Kidney (tissue), 10 donors: ENCODE measurements at regions not wholly inside any gene's neighbourhood (a gene's known extent, or its start where the extent isn't known, plus 50 kb on each side); places are given as distances from the start of the nearest gene placed in this dataset.
"Not testable (repeated sequence)": the region's sequence is repeated elsewhere in the genome, so short reads cannot be mapped to it uniquely, and the experiment has no call there.

ENCODE experiments used
- DNase-seq, 5 donors: peaks; one replicate each; pipeline ENCODE4 v3.0.0-alpha.2; 2013 to 2020
- FAIRE-seq: peaks from 2 replicates; lab custom pipeline; 2012; peaks lifted over from hg19 to GRCh38; lab: Jason Lieb, UNC
- H3K27ac ChIP-seq, 2 donors: one replicate each; pipeline ENCODE4 v1.7.0; 2013; ENCODE audit warnings: low read depth in 2 of 2, low read length in 2 of 2, inconsistent platforms in 1 of 2
- H3K27me3 ChIP-seq: one replicate; pipeline ENCODE4 v1.7.1; 2013; ENCODE audit warnings: low read length, inconsistent platforms; ENCODE audit not compliant: control insufficient read depth, insufficient read depth
- H3K36me3 ChIP-seq, 3 donors: one replicate each; pipeline versions ENCODE4 v1.7.0 to v1.7.1; 2013; ENCODE audit warnings: low read length in 3 of 3, control low read depth in 1 of 3, inconsistent platforms in 1 of 3; ENCODE audit not compliant: insufficient read depth in 3 of 3, control insufficient read depth in 2 of 3
- H3K4me1 ChIP-seq, 3 donors: one replicate each; pipeline versions ENCODE4 v1.7.0 to v1.7.1; 2013; ENCODE audit warnings: low read length in 3 of 3, inconsistent platforms in 1 of 3, low read depth in 1 of 3; ENCODE audit not compliant: control insufficient read depth in 2 of 3, insufficient read depth in 2 of 3
- H3K4me3 ChIP-seq, 3 donors: one replicate each; pipeline versions ENCODE4 v1.7.0 to v1.8.1; 2013; ENCODE audit warnings: low read length in 3 of 3, control low read depth in 1 of 3, inconsistent platforms in 1 of 3
- H3K9ac ChIP-seq, 3 donors: one replicate each; pipeline versions ENCODE4 v1.7.0 to v1.7.1; 2013; ENCODE audit warnings: low read length in 3 of 3, control low read depth in 1 of 3, inconsistent platforms in 1 of 3
- H3K9me3 ChIP-seq, 3 donors: one replicate each; pipeline versions ENCODE4 v1.7.0 to v1.7.1; 2013; ENCODE audit warnings: low read length in 3 of 3, control low read depth in 1 of 3, inconsistent platforms in 1 of 3; ENCODE audit not compliant: control insufficient read depth in 2 of 3, insufficient read depth in 1 of 3
- intact Hi-C: fragments of 100-400 bp; cut with DNase I; formaldehyde crosslinking; loops from one replicate; pipeline ENCODE4 v1.11.1; 2022
- donor health status: control.
- donor health status: control.
- donor health status: DM: yes; HTN: yes; CAD: no.
- donor health status: Normal renal cell carcinoma (clear cell type).

- H3K4me1 ChIP-seq, H3K4me3 ChIP-seq, intact Hi-C loops, H3K27ac ChIP-seq, H3K36me3 ChIP-seq, H3K27me3 ChIP-seq, FAIRE-seq, H3K9ac ChIP-seq: not testable (repeated sequence)
- H3K9me3 ChIP-seq = peaks cover 5 to 31% (median 11%) of the 10 kb centered on the region in 3 donors
- DNase-seq = peak in 2 of 5 donors; percentile 6 to 38
These were observed 4497.2 kb upstream of the OR11H1 start for GRCh38 chr22:11030571-11031410.

- H3K36me3 ChIP-seq, H3K4me3 ChIP-seq, intact Hi-C loops, H3K9ac ChIP-seq, FAIRE-seq, H3K4me1 ChIP-seq, H3K27me3 ChIP-seq, H3K27ac ChIP-seq: not testable (repeated sequence)
- peaks cover 8 to 36% (median 11%) of the 10 kb centered on the region in 3 donors for H3K9me3 ChIP-seq
- DNase-seq = peak in 3 of 5 donors; percentile 8 to 84 (median 36)
These were observed 4495.9 kb upstream of the OR11H1 start for GRCh38 chr22:11032115-11032514.

GRCh38 chr22:11034660-11034987, 4493.4 kb upstream of the OR11H1 start:
- H3K9ac ChIP-seq, H3K4me3 ChIP-seq, FAIRE-seq, H3K36me3 ChIP-seq, intact Hi-C loops, H3K27ac ChIP-seq, H3K4me1 ChIP-seq, H3K27me3 ChIP-seq: not testable (repeated sequence)
- H3K9me3 ChIP-seq = peaks cover 3 to 39% (median 6%) of the 10 kb centered on the region in 3 donors
- peak in 2 of 5 donors; percentile 8 to 18 for DNase-seq

- H3K27ac ChIP-seq, H3K4me1 ChIP-seq, H3K4me3 ChIP-seq, H3K27me3 ChIP-seq, FAIRE-seq, H3K36me3 ChIP-seq, H3K9ac ChIP-seq, intact Hi-C loops: not testable (repeated sequence)
- peak in 2 of 5 donors; percentile 10 to 30 for DNase-seq
- H3K9me3 ChIP-seq = peaks cover 3 to 43% (median 5%) of the 10 kb centered on the region in 3 donors
These were observed 4492.7 kb upstream of the OR11H1 start for GRCh38 chr22:11035031-11035873.

- H3K27me3 ChIP-seq, FAIRE-seq, intact Hi-C loops, H3K27ac ChIP-seq, H3K4me3 ChIP-seq, H3K4me1 ChIP-seq, H3K9ac ChIP-seq, H3K36me3 ChIP-seq: not testable (repeated sequence)
- DNase-seq = peak in 2 of 5 donors; percentile 8 to 24
- H3K9me3 ChIP-seq = peaks cover 3 to 36% (median 5%) of the 10 kb centered on the region in 3 donors
These were observed 4490.7 kb upstream of the OR11H1 start for GRCh38 chr22:11037314-11037713.

- peaks cover 3 to 36% (median 5%) of the 10 kb centered on the region in 3 donors for H3K9me3 ChIP-seq
- H3K9ac ChIP-seq, H3K4me1 ChIP-seq, H3K36me3 ChIP-seq, FAIRE-seq, intact Hi-C loops, H3K4me3 ChIP-seq, H3K27me3 ChIP-seq, H3K27ac ChIP-seq: not testable (repeated sequence)
- peak in 2 of 5 donors; percentile 15 to 26 for DNase-seq
These were observed 4490.2 kb upstream of the OR11H1 start for GRCh38 chr22:11037814-11038213.

GRCh38 chr22:11038786-11039185, 4489.2 kb upstream of the OR11H1 start:
- peak in 1 of 5 donors; percentile 29 for DNase-seq
- peaks cover 3 to 40% (median 3%) of the 10 kb centered on the region in 3 donors for H3K9me3 ChIP-seq
- H3K27me3 ChIP-seq, FAIRE-seq, H3K4me1 ChIP-seq, H3K27ac ChIP-seq, H3K4me3 ChIP-seq, H3K9ac ChIP-seq, H3K36me3 ChIP-seq, intact Hi-C loops: not testable (repeated sequence)

GRCh38 chr22:11041416-11041815, 4486.6 kb upstream of the OR11H1 start:
- H3K4me1 ChIP-seq, H3K27me3 ChIP-seq, H3K36me3 ChIP-seq, H3K9ac ChIP-seq, intact Hi-C loops, FAIRE-seq, H3K27ac ChIP-seq, H3K4me3 ChIP-seq: not testable (repeated sequence)
- DNase-seq = peak in 1 of 5 donors; percentile 16
- peaks cover 0 to 31% (median 3%) of the 10 kb centered on the region in 3 donors for H3K9me3 ChIP-seq
